Activated naive CD4-positive, alpha-beta T cell treated with anti-CD3 and anti-CD28 coated beads, Interleukin-2, amount 10 ng/mL, durations not matched to agents 7 days and 5 days (primary cell): ENCODE measurements at regions not wholly inside any gene's neighbourhood (a gene's known extent, or its start where the extent isn't known, plus 50 kb on each side); places are given as distances from the start of the nearest gene placed in this dataset.
"Not testable (repeated sequence)": the region's sequence is repeated elsewhere in the genome, so short reads cannot be mapped to it uniquely, and the experiment has no call there.

Experiments used
- CTCF ChIA-PET: fragments of 350-600 bp; sonication (Branson Sonifier 250); formaldehyde crosslinking; loops from one replicate; lab custom pipeline; 2021; ENCODE audit warnings: antibody characterized with exemption; lab: Charles Lee
- DNase-seq: peaks from one replicate; pipeline ENCODE4 v3.0.0-alpha.2; 2020
- H3K27ac Mint-ChIP-seq: one replicate; pipeline ENCODE4 v1.8.0; 2021; ENCODE audit warnings: mild to moderate bottlenecking, moderate library complexity, mixed read lengths
- H3K27me3 Mint-ChIP-seq: one replicate; pipeline ENCODE4 v1.8.0; 2021; ENCODE audit warnings: mild to moderate bottlenecking, mixed read lengths
- H3K36me3 Mint-ChIP-seq: one replicate; pipeline ENCODE4 v1.8.0; 2021; ENCODE audit warnings: mixed read lengths
- H3K4me1 Mint-ChIP-seq: one replicate; pipeline ENCODE4 v1.8.0; 2021; ENCODE audit warnings: mixed read lengths
- H3K4me3 Mint-ChIP-seq: one replicate; pipeline ENCODE4 v1.8.0; 2021; ENCODE audit warnings: mild to moderate bottlenecking, moderate library complexity, mixed read lengths
- H3K9me3 Mint-ChIP-seq: one replicate; pipeline ENCODE4 v1.8.0; 2021; ENCODE audit warnings: mixed read lengths

GRCh38 chr12:31162896-31163560 lies 89.4 kb downstream of the DDX11 start:
- H3K27ac Mint-ChIP-seq, H3K4me3 Mint-ChIP-seq, H3K36me3 Mint-ChIP-seq, H3K4me1 Mint-ChIP-seq, DNase-seq, H3K9me3 Mint-ChIP-seq, CTCF ChIA-PET: not testable (repeated sequence)
- peaks cover 10% of the 10 kb centered on the region for H3K27me3 Mint-ChIP-seq

DNA sequence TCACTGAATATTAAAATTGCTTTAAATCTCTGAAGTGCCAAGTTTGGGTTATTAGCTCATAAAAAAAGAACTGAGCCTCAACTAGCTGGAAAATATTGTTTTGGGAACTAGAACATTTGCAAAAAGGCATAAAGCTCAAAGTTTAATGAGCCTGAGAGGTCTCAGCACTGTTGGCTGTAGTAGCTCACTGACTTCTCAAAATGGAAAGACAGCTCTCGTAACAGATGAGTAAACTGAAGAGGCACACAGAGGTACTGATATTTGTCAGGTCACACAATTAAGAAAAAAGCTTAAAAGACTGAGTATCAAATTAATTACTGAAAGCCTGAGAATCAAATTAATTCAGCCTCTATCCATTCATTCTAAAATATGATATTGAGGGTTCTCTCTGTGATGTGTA lies 100.6 kb downstream of the DDX11 start:
- DNase-seq, H3K27ac Mint-ChIP-seq, H3K4me1 Mint-ChIP-seq, H3K9me3 Mint-ChIP-seq, CTCF ChIA-PET, H3K36me3 Mint-ChIP-seq, H3K4me3 Mint-ChIP-seq: not testable (repeated sequence)
- H3K27me3 Mint-ChIP-seq: peaks cover 12% of the 10 kb centered on the region

GRCh38 chr12:31177514-31177913 lies 103.9 kb downstream of the DDX11 start:
- DNase-seq, H3K36me3 Mint-ChIP-seq, H3K27me3 Mint-ChIP-seq, H3K9me3 Mint-ChIP-seq, H3K4me3 Mint-ChIP-seq, CTCF ChIA-PET, H3K27ac Mint-ChIP-seq: not testable (repeated sequence)
- H3K4me1 Mint-ChIP-seq: peaks cover 14% of the 10 kb centered on the region

- H3K4me3 Mint-ChIP-seq, H3K27ac Mint-ChIP-seq, H3K36me3 Mint-ChIP-seq, H3K9me3 Mint-ChIP-seq, DNase-seq, CTCF ChIA-PET: not testable (repeated sequence)
- peaks cover 14% of the 10 kb centered on the region for H3K4me1 Mint-ChIP-seq
- peaks cover 10% of the 10 kb centered on the region for H3K27me3 Mint-ChIP-seq
Measured at GRCh38 chr12:31178875-31179274, 105.2 kb downstream of the DDX11 start.

- H3K27me3 Mint-ChIP-seq, CTCF ChIA-PET, H3K4me3 Mint-ChIP-seq, H3K27ac Mint-ChIP-seq, H3K36me3 Mint-ChIP-seq, H3K9me3 Mint-ChIP-seq, DNase-seq: not testable (repeated sequence)
- peaks cover 14% of the 10 kb centered on the region for H3K4me1 Mint-ChIP-seq
Measured at GRCh38 chr12:31179627-31180237, 106.1 kb downstream of the DDX11 start.

DNA sequence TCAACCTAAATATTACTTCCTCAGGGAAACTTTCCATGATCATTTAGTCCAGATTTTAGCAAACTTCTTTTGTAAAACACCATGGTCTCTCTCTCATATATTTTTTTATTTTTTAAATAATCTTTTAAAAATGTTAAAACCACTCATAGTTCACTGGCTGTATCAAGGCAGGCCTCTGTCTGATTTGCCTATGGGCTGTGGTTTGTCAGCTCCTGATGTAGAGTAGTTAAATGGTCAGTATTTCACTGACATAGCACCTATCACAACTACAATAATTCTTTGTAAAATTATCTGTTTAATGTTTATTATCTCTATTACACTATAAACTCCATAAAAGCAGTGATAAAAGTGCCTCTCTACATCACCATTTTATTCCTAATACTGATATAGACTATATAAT lies 108.9 kb downstream of the DDX11 start:
- peaks cover 14% of the 10 kb centered on the region for H3K4me1 Mint-ChIP-seq
- H3K36me3 Mint-ChIP-seq, H3K4me3 Mint-ChIP-seq, H3K27me3 Mint-ChIP-seq, H3K27ac Mint-ChIP-seq, CTCF ChIA-PET, DNase-seq, H3K9me3 Mint-ChIP-seq: not testable (repeated sequence)

- H3K9me3 Mint-ChIP-seq, H3K27ac Mint-ChIP-seq, CTCF ChIA-PET, H3K27me3 Mint-ChIP-seq, H3K4me3 Mint-ChIP-seq, DNase-seq, H3K36me3 Mint-ChIP-seq: not testable (repeated sequence)
- H3K4me1 Mint-ChIP-seq: peaks cover 14% of the 10 kb centered on the region
Measured at GRCh38 chr12:31183107-31183506, 109.4 kb downstream of the DDX11 start.

DNA sequence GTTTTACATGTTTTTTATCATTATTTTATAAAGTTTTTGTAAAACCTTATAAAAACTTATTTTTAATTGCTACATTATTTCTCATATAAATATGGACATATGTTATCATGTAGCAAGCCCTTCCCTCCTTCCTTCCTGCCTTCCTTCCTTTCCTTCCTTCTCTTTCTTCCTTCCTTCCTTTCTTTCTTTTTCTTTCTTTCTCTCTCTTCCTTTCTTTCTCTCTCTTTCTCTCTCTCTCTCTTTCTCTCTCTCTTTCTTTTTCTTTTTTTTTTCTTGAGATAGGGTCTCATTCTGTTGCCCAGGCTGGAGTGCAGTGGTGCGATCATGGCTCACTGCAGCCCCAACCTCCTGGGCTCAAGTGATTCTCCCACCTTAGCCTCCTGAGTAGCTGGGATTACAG lies 110.2 kb downstream of the DDX11 start:
- H3K27ac Mint-ChIP-seq, H3K36me3 Mint-ChIP-seq: not testable (repeated sequence)

DNA sequence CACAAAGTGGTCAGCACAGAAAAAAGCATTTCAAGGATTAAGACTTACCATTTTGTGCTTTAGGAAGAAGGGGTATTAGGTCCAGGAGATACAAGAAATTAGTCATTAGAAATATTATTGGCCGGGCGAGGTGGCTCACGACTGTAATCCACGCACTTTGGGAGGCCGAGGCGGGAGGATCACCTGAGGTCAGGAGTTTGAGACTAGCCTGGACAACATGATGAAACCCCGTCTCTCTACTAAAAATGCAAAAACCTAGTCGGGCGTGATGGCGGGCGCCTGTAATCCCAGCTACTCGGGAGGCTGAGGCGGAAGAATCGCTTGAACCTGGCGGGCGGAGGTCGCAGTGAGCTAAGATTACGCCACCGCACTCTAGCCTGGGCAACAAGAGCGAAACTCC lies 111.0 kb downstream of the DDX11 start:
- CTCF ChIA-PET, DNase-seq, H3K36me3 Mint-ChIP-seq, H3K27ac Mint-ChIP-seq, H3K4me1 Mint-ChIP-seq, H3K4me3 Mint-ChIP-seq, H3K27me3 Mint-ChIP-seq, H3K9me3 Mint-ChIP-seq: not testable (repeated sequence)

More for the DNA sequence above, 110.2 kb downstream of the DDX11 start:
- H3K9me3 Mint-ChIP-seq, H3K27me3 Mint-ChIP-seq, CTCF ChIA-PET, H3K4me3 Mint-ChIP-seq, DNase-seq: not testable (repeated sequence)
- peaks cover 11% of the 10 kb centered on the region for H3K4me1 Mint-ChIP-seq

DNA sequence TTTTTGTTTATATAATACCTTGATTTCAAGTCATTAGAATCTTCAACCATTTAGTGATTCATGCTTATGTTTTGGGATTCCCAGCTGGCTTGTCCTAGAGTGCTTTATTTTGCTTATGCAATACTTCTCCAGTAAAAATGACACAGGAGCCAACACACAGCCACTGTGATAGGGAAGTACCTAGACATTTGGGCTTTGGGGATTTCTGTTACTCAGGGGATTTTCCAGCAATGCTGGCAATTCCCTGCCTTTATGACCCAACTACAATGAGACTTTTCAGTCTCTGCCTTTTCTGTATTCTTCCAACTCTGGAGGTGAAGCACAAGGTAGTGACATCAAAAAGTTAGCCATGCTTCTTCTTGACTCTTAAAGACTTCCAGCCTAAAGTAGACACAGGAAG lies 119.0 kb downstream of the DDX11 start:
- DNase-seq, H3K36me3 Mint-ChIP-seq, H3K4me3 Mint-ChIP-seq, H3K9me3 Mint-ChIP-seq, H3K27me3 Mint-ChIP-seq, H3K27ac Mint-ChIP-seq, CTCF ChIA-PET, H3K4me1 Mint-ChIP-seq: not testable (repeated sequence)

DNA sequence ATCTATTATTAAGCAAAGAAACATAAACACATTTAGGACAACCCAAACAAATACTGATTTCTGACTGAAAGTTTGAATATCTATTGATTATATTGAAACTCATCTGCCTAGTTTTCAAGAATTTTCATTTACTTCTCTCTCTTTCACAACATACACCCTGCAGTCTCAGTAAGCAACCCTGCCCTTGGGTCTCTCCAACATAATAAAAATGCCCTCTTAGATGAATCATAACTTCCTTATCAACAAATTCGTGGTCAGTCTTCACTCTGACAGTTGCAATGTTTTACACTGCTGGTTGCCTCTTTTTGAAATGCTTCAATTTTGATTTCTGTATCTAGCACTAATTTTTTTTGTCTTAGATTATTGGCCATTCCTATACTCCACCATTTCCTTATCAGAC lies 122.0 kb downstream of the DDX11 start:
- H3K27ac Mint-ChIP-seq, DNase-seq, H3K9me3 Mint-ChIP-seq, H3K4me3 Mint-ChIP-seq, H3K36me3 Mint-ChIP-seq, CTCF ChIA-PET, H3K27me3 Mint-ChIP-seq, H3K4me1 Mint-ChIP-seq: not testable (repeated sequence)

GRCh38 chr12:31199476-31199875 lies 125.8 kb downstream of the DDX11 start:
- CTCF ChIA-PET, H3K27ac Mint-ChIP-seq, H3K9me3 Mint-ChIP-seq, H3K36me3 Mint-ChIP-seq, H3K27me3 Mint-ChIP-seq, H3K4me1 Mint-ChIP-seq, DNase-seq, H3K4me3 Mint-ChIP-seq: not testable (repeated sequence)

DNA sequence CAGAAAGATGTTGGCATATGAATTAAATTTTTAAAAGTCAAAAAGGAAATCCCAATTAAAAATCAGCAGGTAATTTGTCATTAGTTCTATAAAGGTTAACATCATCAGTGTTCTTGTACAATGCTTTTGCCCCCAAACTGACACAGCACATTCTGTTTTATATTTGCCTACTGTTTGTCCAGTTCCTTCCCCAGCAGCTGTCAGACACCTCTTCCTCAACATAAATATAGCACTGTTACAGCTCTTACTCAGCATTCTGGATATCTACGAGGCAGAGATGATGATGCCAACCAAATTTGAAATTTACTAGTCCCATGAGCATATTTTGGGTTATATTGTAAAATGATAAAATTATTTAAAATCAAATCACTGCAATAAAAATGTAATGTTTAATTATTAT lies 124.6 kb downstream of the SINHCAF start:
- peaks cover 13% of the 10 kb centered on the region for H3K4me1 Mint-ChIP-seq
- peaks cover 8% of the 10 kb centered on the region for H3K27me3 Mint-ChIP-seq
- DNase-seq: no peak
- no peak overlapping the region for H3K27ac Mint-ChIP-seq
- CTCF ChIA-PET: no interaction called here
- H3K9me3 Mint-ChIP-seq: no peaks in the 10 kb centered on the region
- H3K36me3 Mint-ChIP-seq: no peaks in the 10 kb centered on the region
- H3K4me3 Mint-ChIP-seq: no peak overlapping the region

DNA sequence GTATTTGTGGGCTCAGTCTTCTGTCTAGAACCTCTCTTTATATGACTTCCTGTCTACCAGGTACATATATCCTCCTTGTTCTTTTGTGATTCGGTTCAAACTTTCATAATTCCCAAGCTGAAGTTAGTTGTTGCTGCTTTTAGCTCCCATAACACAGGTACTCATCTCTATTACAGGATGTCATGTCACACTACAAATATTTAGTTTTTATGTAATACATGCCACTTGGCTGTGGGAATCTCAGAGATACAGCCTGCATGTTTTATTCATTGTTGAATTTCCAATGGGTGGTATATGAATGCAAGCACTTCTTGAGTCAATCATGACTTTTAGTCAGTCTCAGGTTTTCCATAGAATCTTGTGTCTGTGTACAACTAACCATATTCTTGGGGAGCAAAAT lies 122.7 kb downstream of the SINHCAF start:
- Mint-ChIP-seq H3K27me3 (peaks cover 8% of the 10 kb centered on the region), H3K9me3 (no peaks in the 10 kb centered on the region), H3K27ac (no peak overlapping the region), H3K36me3 (no peaks in the 10 kb centered on the region), H3K4me3 (no peak overlapping the region), H3K4me1 (peaks cover 13% of the 10 kb centered on the region)
- no peak for DNase-seq
- CTCF ChIA-PET: no interaction called here

- Mint-ChIP-seq H3K27me3 (peaks cover 4% of the 10 kb centered on the region), H3K36me3 (no peaks in the 10 kb centered on the region), H3K27ac (no peak overlapping the region), H3K4me1 (peaks cover 13% of the 10 kb centered on the region), H3K9me3 (peaks cover 2% of the 10 kb centered on the region), H3K4me3 (no peak overlapping the region)
- DNase-seq: no peak
- CTCF ChIA-PET: no interaction called here
Measured at GRCh38 chr12:31205054-31205453, 120.9 kb downstream of the SINHCAF start.
